Stomach (tissue), 8 donors: ENCODE measurements at regions not wholly inside any gene's neighbourhood (a gene's known extent, or its start where the extent isn't known, plus 50 kb on each side); places are given as distances from the start of the nearest gene placed in this dataset.

Experiments used
- DNase-seq, 2 donors: peaks; one replicate each; pipeline versions ENCODE4 v3.0.0 to v3.0.0-alpha.2; 2013 to 2019
- H3K27ac ChIP-seq, 5 donors: fragments of 200-600 bp in 4 of 5; sonication (generic) in 4 of 5; one replicate each; pipeline ENCODE4 v1.5.1; 2013 to 2019; ENCODE audit warnings: mild to moderate bottlenecking in 1 of 5, moderate library complexity in 1 of 5
- H3K27me3 ChIP-seq, 3 donors: fragments of 200-600 bp; sonication (generic); one replicate each; pipeline ENCODE4 v1.5.1; 2017 to 2019; ENCODE audit warnings: mixed run types in 1 of 3
- H3K36me3 ChIP-seq, 4 donors: fragments of 200-600 bp; sonication (generic); 1 replicate in 3 of 4; 2 replicates in 1 of 4; pipeline ENCODE4 v1.5.1; 2016 to 2019
- H3K4me1 ChIP-seq, 4 donors: fragments of 200-600 bp; sonication (generic); one replicate each; pipeline ENCODE4 v1.5.1; 2016 to 2019
- H3K4me3 ChIP-seq, 4 donors: fragments of 200-600 bp; sonication (generic) in 3 of 4; one replicate each; pipeline ENCODE4 v1.5.1; 2016 to 2019; ENCODE audit warnings: mild to moderate bottlenecking in 1 of 4
- H3K9me3 ChIP-seq, 4 donors: fragments of 200-600 bp; sonication (generic); one replicate each; pipeline ENCODE4 v1.5.1; 2016 to 2019
- CTCF ChIP-seq, 7 experiments: fragments of 450-650 bp in 4 of 7; fragments of 200-600 bp in 3 of 7; sonication (generic) in 3 of 7; IDR thresholded peaks; one replicate each; pipeline ENCODE4 v1.5.1; 2016 to 2019; ENCODE audit warnings: antibody characterized with exemption in 7 of 7, control low read depth in 2 of 7, mild to moderate bottlenecking in 1 of 7
- EP300 ChIP-seq: sonication (generic); formaldehyde crosslinking; IDR thresholded peaks from one replicate; pipeline ENCODE4 v1.6.1; 2017; ENCODE audit warnings: antibody characterized with exemption
- POLR2A ChIP-seq, 4 donors: fragments of 450-650 bp; IDR thresholded peaks; one replicate each; pipeline ENCODE4 v1.6.1; 2016; ENCODE audit warnings: antibody characterized with exemption in 4 of 4, control low read depth in 2 of 4, mild to moderate bottlenecking in 1 of 4, moderate library complexity in 1 of 4
- POLR2AphosphoS5 ChIP-seq, 3 donors: sonication (generic); formaldehyde crosslinking; IDR thresholded peaks; one replicate each; pipeline ENCODE4 v1.6.1; 2016; ENCODE audit warnings: antibody characterized with exemption in 3 of 3
- WGBS, 5 donors: extraction: QIAGEN DNeasy Blood & Tissue Kit in 3 of 5; methylation state at CpG; one replicate each; pipeline versions ENCODE4 v1.1.5 to v1.1.7; 2013 to 2018; 5-methylcytosine and 5-hydroxymethylcytosine counted together
- intact Hi-C: fragments of 100-400 bp; cut with DNase I; formaldehyde crosslinking; loops from one replicate; pipeline ENCODE4 v1.15.1; 2023; ENCODE audit warnings: low total_unique reads
- donor health status: healthy with polysubstance abuse.
- donor health status: Bipolar disorder and iron deficiency.
- donor health status: healthy.

- no peak overlapping the region for H3K27ac ChIP-seq
- 42 to 56% (median 45%) methylated on average over 15 to 17 of the region's 17 CpGs for WGBS, 5 donors
- peaks cover 0 to 15% (median 0%) of the 10 kb centered on the region in 3 donors for H3K27me3 ChIP-seq
- H3K9me3 ChIP-seq = no peaks in the 10 kb centered on the region
- DNase-seq = no peak
- intact Hi-C loops = no loop called here
- TF ChIP-seq POLR2A (IDR thresholded peaks at IDR 0.05) (no peak), CTCF (IDR thresholded peaks at IDR 0.05) (no peak)
- H3K4me3 ChIP-seq = no peak overlapping the region
- H3K4me1 ChIP-seq = no peaks in the 10 kb centered on the region
- H3K36me3 ChIP-seq = no peaks in the 10 kb centered on the region
Measured at GRCh38 chr10:131686781-131687420, 213.9 kb upstream of the PPP2R2D start.

DNA sequence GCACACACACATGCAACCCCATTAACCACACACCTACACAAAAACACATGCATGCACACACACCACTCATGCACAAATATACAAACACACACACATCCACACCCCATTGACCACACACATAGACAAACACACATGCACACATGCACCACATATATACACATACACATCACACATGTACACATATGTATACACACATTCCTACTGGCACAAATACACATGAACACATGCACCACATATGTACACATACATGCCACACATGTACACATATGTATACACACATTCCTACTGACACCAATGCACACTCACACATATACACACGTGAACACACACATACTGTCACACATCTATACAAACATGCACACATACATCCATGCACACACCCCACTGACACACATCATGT lies 212.5 kb upstream of the PPP2R2D start:
- H3K4me1 ChIP-seq = no peaks in the 10 kb centered on the region
- no peak overlapping the region for H3K27ac ChIP-seq
- 38 to 100% (median 95%) methylated on average over 1 of the region's 1 CpG for WGBS, 5 donors
- TF ChIP-seq POLR2AphosphoS5 (IDR thresholded peaks at IDR 0.05) = no peak
- TF ChIP-seq EP300 = no peak
- TF ChIP-seq CTCF (IDR thresholded peaks at IDR 0.05) = no peak
- no peak for TF ChIP-seq POLR2A (IDR thresholded peaks at IDR 0.05)
- intact Hi-C loops = no loop called here
- H3K9me3 ChIP-seq = no peaks in the 10 kb centered on the region
- DNase-seq = no peak
- H3K27me3 ChIP-seq = peaks cover 0 to 25% (median 0%) of the 10 kb centered on the region in 3 donors
- H3K36me3 ChIP-seq = no peaks in the 10 kb centered on the region
- no peak overlapping the region for H3K4me3 ChIP-seq

DNA sequence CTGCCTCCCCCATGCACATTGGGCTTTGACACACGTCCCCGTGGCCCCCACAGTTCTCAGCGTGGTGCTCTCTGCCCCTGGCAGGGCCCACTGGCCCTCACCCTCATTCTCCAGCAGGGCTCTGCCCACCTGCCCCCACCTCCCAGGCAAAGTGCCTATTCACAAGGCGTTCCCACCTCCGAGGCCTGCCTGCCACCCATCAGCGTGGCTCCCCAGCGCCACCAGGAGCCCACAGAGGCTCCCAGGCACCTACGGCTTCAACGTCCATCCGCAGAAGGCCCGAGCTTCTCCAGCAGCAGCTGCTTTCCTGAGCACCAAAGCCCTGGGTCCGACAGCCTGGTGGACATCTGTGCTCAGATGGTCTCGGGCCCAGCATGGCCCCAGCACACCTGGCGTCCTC lies 211.8 kb upstream of the PPP2R2D start:
- Histone ChIP-seq H3K27me3 (peaks cover 0 to 30% (median 0%) of the 10 kb centered on the region in 3 donors), H3K4me3 (no peak overlapping the region), H3K36me3 (no peaks in the 10 kb centered on the region), H3K27ac (no peak overlapping the region), H3K4me1 (no peaks in the 10 kb centered on the region), H3K9me3 (no peaks in the 10 kb centered on the region)
- WGBS, 5 donors = 54 to 58% (median 54%) methylated on average over 13 to 14 of the region's 14 CpGs
- peak in 1 of 2 donors; percentile 35 for DNase-seq
- TF ChIP-seq POLR2A (IDR thresholded peaks at IDR 0.05) (no peak), CTCF (IDR thresholded peaks at IDR 0.05) (peak in 1 of 7 experiments; percentile 5), POLR2AphosphoS5 (IDR thresholded peaks at IDR 0.05) (no peak)
- intact Hi-C loops = no loop called here

DNA sequence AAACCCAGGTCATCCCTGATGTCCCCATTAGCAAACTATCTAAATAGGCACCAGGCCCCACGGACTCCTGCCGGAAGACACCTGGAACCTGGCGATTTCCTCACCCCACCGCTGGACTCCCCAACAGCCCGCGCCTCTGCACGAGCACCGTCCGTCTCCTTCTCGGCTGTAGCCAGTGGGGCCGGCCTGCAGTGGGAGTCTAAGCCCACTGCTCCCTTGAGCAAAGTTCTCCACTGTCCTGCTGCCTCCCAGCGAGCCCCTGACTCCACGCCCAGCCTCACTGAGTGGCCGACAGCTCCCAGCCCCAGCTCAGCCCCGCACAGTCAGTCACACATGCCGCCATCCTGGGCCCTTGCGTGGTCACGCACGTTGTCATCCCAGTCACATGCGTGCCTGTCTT lies 211.3 kb upstream of the PPP2R2D start:
- Histone ChIP-seq H3K27me3 (peaks cover 0 to 35% (median 0%) of the 10 kb centered on the region in 3 donors), H3K36me3 (no peaks in the 10 kb centered on the region), H3K4me1 (no peaks in the 10 kb centered on the region), H3K9me3 (no peaks in the 10 kb centered on the region), H3K4me3 (no peak overlapping the region), H3K27ac (no peak overlapping the region)
- no peak for DNase-seq
- TF ChIP-seq POLR2A (IDR thresholded peaks at IDR 0.05) = no peak
- TF ChIP-seq CTCF (IDR thresholded peaks at IDR 0.05) = no peak
- TF ChIP-seq POLR2AphosphoS5 (IDR thresholded peaks at IDR 0.05) = no peak
- TF ChIP-seq EP300 = no peak
- intact Hi-C loops = no loop called here
- 88 to 91% (median 90%) methylated on average over 20 of the region's 20 CpGs for WGBS, 5 donors
